H9 (cell line): ENCODE measurements at regions not wholly inside any gene's neighbourhood (a gene's known extent, or its start where the extent isn't known, plus 50 kb on each side); places are given as distances from the start of the nearest gene placed in this dataset.
"Not testable (repeated sequence)": the region's sequence is repeated elsewhere in the genome, so short reads cannot be mapped to it uniquely, and the experiment has no call there.

Experiments
- DNase-seq: peaks from one replicate; pipeline ENCODE4 v3.0.0-alpha.2; 2017
- H2AFZ ChIP-seq: one replicate; pipeline ENCODE4 v1.6.1; 2013; ENCODE audit warnings: mild to moderate bottlenecking, low read length, control low read depth, moderate library complexity
- H2AK5ac ChIP-seq: 2 replicates; pipeline ENCODE4 v1.6.1; 2013; ENCODE audit warnings: low read length, control low read depth, mixed read lengths; ENCODE audit not compliant: insufficient read length
- H2BK120ac ChIP-seq: one replicate; pipeline ENCODE4 v1.6.1; 2013; ENCODE audit warnings: low read depth, mild to moderate bottlenecking, low read length, control low read depth, inconsistent platforms; ENCODE audit not compliant: poor library complexity, severe bottlenecking
- H2BK12ac ChIP-seq: 2 replicates; pipeline ENCODE4 v1.6.1; 2013; ENCODE audit warnings: low read length, control low read depth, mixed read lengths, low read depth; ENCODE audit not compliant: insufficient read length
- H2BK15ac ChIP-seq: 2 replicates; pipeline ENCODE4 v1.6.1; 2013; ENCODE audit warnings: low read depth, low read length, control low read depth
- H2BK20ac ChIP-seq: one replicate; pipeline ENCODE4 v1.6.1; 2013; ENCODE audit warnings: low read depth, mild to moderate bottlenecking, low read length, control low read depth, inconsistent platforms; ENCODE audit not compliant: poor library complexity, severe bottlenecking
- H2BK5ac ChIP-seq: 2 replicates; pipeline ENCODE4 v1.6.1; 2013; ENCODE audit warnings: low read length, control low read depth, mixed read lengths; ENCODE audit not compliant: insufficient read length
- H3K14ac ChIP-seq: 2 replicates; pipeline ENCODE4 v1.6.1; 2013; ENCODE audit warnings: low read length, control low read depth; ENCODE audit not compliant: insufficient read depth
- H3K18ac ChIP-seq: 2 replicates; pipeline ENCODE4 v1.6.1; 2013; ENCODE audit warnings: low read depth, mild to moderate bottlenecking, mixed read lengths, low read length, control low read depth; ENCODE audit not compliant: insufficient read length
- H3K23ac ChIP-seq: 2 replicates; pipeline ENCODE4 v1.6.1; 2013; ENCODE audit warnings: low read length, control low read depth, mixed read lengths, low read depth; ENCODE audit not compliant: insufficient read length
- H3K23me2 ChIP-seq: 2 replicates; pipeline ENCODE4 v1.6.1; 2013; ENCODE audit warnings: low read depth, mild to moderate bottlenecking, mixed read lengths, low read length, control low read depth; ENCODE audit not compliant: insufficient read length, poor library complexity, severe bottlenecking
- H3K27ac ChIP-seq: 2 replicates; pipeline ENCODE4 v1.5.1; 2013; ENCODE audit warnings: low read length, control low read depth, mixed read lengths, low read depth; ENCODE audit not compliant: insufficient read length
- H3K27me3 ChIP-seq: 2 replicates; pipeline ENCODE4 v1.6.1; 2013; ENCODE audit warnings: low read length, control low read depth, inconsistent platforms; ENCODE audit not compliant: insufficient read depth
- H3K4ac ChIP-seq: 2 replicates; pipeline ENCODE4 v1.6.1; 2013; ENCODE audit warnings: low read depth, mild to moderate bottlenecking, control low read depth, inconsistent platforms, low read length, moderate library complexity
- H3K4me1 ChIP-seq: 2 replicates; pipeline ENCODE4 v1.6.1; 2013; ENCODE audit warnings: low read length, control low read depth, inconsistent platforms; ENCODE audit not compliant: insufficient read depth
- H3K4me2 ChIP-seq: 2 replicates; pipeline ENCODE4 v1.6.1; 2013; ENCODE audit warnings: low read length, control low read depth, mixed read lengths; ENCODE audit not compliant: insufficient read length, insufficient read depth
- H3K56ac ChIP-seq: 2 replicates; pipeline ENCODE4 v1.6.1; 2013; ENCODE audit warnings: low read depth, mild to moderate bottlenecking, mixed read lengths, low read length, control low read depth; ENCODE audit not compliant: insufficient read length
- H3K79me1 ChIP-seq: 2 replicates; pipeline ENCODE4 v1.6.1; 2013; ENCODE audit warnings: low read depth, mild to moderate bottlenecking, moderate library complexity, low read length, control low read depth, inconsistent platforms; ENCODE audit not compliant: insufficient read depth, poor library complexity, severe bottlenecking
- H3K79me2 ChIP-seq: 2 replicates; pipeline ENCODE4 v1.6.1; 2013; ENCODE audit warnings: low read length, control low read depth, inconsistent platforms; ENCODE audit not compliant: insufficient read depth
- H3K9ac ChIP-seq: 2 replicates; pipeline ENCODE4 v1.6.1; 2013; ENCODE audit warnings: low read length, control low read depth, mixed read lengths; ENCODE audit not compliant: insufficient read length; ENCODE audit errors: extremely low read depth
- H3K9me3 ChIP-seq: one replicate; pipeline ENCODE4 v1.6.1; 2013; ENCODE audit warnings: low read depth, low read length, inconsistent platforms; ENCODE audit not compliant: control insufficient read depth
- H3T11ph ChIP-seq: one replicate; pipeline ENCODE4 v1.6.1; 2013; ENCODE audit warnings: mild to moderate bottlenecking, low read length, control low read depth, inconsistent platforms
- H4K20me1 ChIP-seq: one replicate; pipeline ENCODE4 v1.6.1; 2013; ENCODE audit not compliant: control insufficient read depth, insufficient read length, insufficient read depth
- H4K5ac ChIP-seq: 2 replicates; pipeline ENCODE4 v1.6.1; 2013; ENCODE audit warnings: low read depth, mild to moderate bottlenecking, mixed read lengths, low read length, control low read depth; ENCODE audit not compliant: insufficient read length
- H4K8ac ChIP-seq: replicated peaks from 2 replicates; pipeline ENCODE4 v1.6.1; 2013; ENCODE audit warnings: low read length, control low read depth, mixed read lengths, low read depth; ENCODE audit not compliant: insufficient read length
- H4K91ac ChIP-seq: 2 replicates; pipeline ENCODE4 v1.6.1; 2013; ENCODE audit warnings: low read depth, mild to moderate bottlenecking, moderate library complexity, mixed read lengths, low read length, control low read depth; ENCODE audit not compliant: insufficient read length
- H3K27ac Mint-ChIP-seq, 3 experiments: 2 replicates in 2 of 3; 3 replicates in 1 of 3; pipeline ENCODE4 v1.8.0; 2020 to 2021; ENCODE audit warnings: mixed read lengths in 3 of 3, mild to moderate bottlenecking in 1 of 3, moderate library complexity in 1 of 3
- H3K27me3 Mint-ChIP-seq: 2 replicates; pipeline ENCODE4 v1.8.0; 2021; ENCODE audit warnings: low read depth, mild to moderate bottlenecking, moderate library complexity, mixed read lengths
- H3K36me3 Mint-ChIP-seq, 3 experiments: 2 replicates in 2 of 3; 3 replicates in 1 of 3; pipeline ENCODE4 v1.8.0; 2020 to 2021; ENCODE audit warnings: low read depth in 3 of 3, mixed read lengths in 3 of 3; ENCODE audit not compliant: insufficient read depth in 1 of 3
- H3K4me1 Mint-ChIP-seq, 2 experiments: 2 replicates each; pipeline ENCODE4 v1.8.0; 2020; ENCODE audit warnings: mixed read lengths in 2 of 2
- H3K4me3 Mint-ChIP-seq, 2 experiments: 2 replicates in 1 of 2; 3 replicates in 1 of 2; pipeline ENCODE4 v1.8.0; 2020 to 2021; ENCODE audit warnings: mild to moderate bottlenecking in 2 of 2, mixed read lengths in 2 of 2, moderate library complexity in 1 of 2
- H3K9me3 Mint-ChIP-seq, 2 experiments: 2 replicates in 1 of 2; 3 replicates in 1 of 2; pipeline ENCODE4 v1.8.0; 2020; ENCODE audit warnings: mild to moderate bottlenecking in 2 of 2, mixed read lengths in 2 of 2, moderate library complexity in 1 of 2
- WGBS: extraction: QIAGEN DNeasy Blood & Tissue Kit; methylation state at CpG from one replicate; pipeline ENCODE4 v1.1.7; 2013; ENCODE audit warnings: missing lambda C conversion rate, low lambda C conversion rate, mixed read lengths; ENCODE audit not compliant: insufficient read length; ENCODE audit errors: extremely low coverage; 5-methylcytosine and 5-hydroxymethylcytosine counted together
- TF ChIP-seq, protein P1 (sequence below): fragments of 200-600 bp; sonication (generic); conservative IDR thresholded peaks from 3 replicates; pipeline ENCODE4 v1.8.0; 2021; ENCODE audit warnings: antibody characterized with exemption, mild to moderate bottlenecking

DNA sequence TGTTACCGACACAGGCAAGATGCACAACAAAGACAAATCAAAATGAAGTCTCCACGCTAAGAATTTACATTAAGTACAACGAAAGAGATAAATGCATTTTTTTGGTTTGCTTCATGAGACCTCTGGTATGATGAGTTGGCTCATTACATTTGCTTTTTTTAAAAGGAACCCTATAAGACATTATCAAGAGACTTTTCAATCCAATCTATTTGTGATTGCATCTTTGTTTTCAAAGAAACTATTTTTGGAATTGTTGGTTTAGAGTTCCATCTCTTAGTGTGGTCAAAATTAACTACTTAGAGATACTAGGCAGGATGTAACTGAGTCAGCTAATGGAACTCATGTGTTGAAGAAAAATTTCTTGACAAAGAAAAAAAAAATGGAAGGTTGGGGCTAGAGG lies 200.1 kb downstream of the ZC3H11B start:
- no CpG with 5 or more reads among the region's 3 CpGs for WGBS
- H4K20me1 ChIP-seq, result no peaks in the 10 kb centered on the region
- H2BK12ac ChIP-seq, result no peak overlapping the region
- no peaks in the 10 kb centered on the region for H3K4me1 Mint-ChIP-seq
- no peak overlapping the region for H2BK5ac ChIP-seq
- no peak overlapping the region for H3K18ac ChIP-seq
- H3K23ac ChIP-seq, result no peak overlapping the region
- 0 out of 7 replicates have a peak, but pooled peaks cover 0 to 4% (median 0%) of the 10 kb centered on the region in 3 experiments for H3K36me3 Mint-ChIP-seq
- H3K79me1 ChIP-seq, result no peaks in the 10 kb centered on the region
- no peaks in the 10 kb centered on the region for H3K27me3 Mint-ChIP-seq
- H3K9me3 ChIP-seq, result no peaks in the 10 kb centered on the region
- no peak overlapping the region for H3K4ac ChIP-seq
- no peak overlapping the region for H3K4me3 Mint-ChIP-seq
- no peak overlapping the region for H3K14ac ChIP-seq
- no peak overlapping the region for H2BK20ac ChIP-seq
- no peaks in the 10 kb centered on the region for H3K79me2 ChIP-seq
- no peak overlapping the region for H3K4me2 ChIP-seq
- H3K27me3 ChIP-seq, result no peaks in the 10 kb centered on the region
- no peaks in the 10 kb centered on the region for H3K4me1 ChIP-seq
- no peak overlapping the region for H4K5ac ChIP-seq
- H4K8ac ChIP-seq, result no peak overlapping the region
- H3K9ac ChIP-seq, result no peak overlapping the region
- no peak for DNase-seq
- no peaks in the 10 kb centered on the region for H3K23me2 ChIP-seq
- no peaks in the 10 kb centered on the region; a peak in 1 of 5 replicates for H3K9me3 Mint-ChIP-seq
- H3K27ac Mint-ChIP-seq, result no peak overlapping the region; a peak in 1 of 7 replicates
- no peak overlapping the region for H3T11ph ChIP-seq
- H2BK120ac ChIP-seq, result no peak overlapping the region
- H2BK15ac ChIP-seq, result no peak overlapping the region
- no peak overlapping the region for H3K56ac ChIP-seq
- H2AFZ ChIP-seq, result no peak overlapping the region
- TF ChIP-seq, protein P1, sequence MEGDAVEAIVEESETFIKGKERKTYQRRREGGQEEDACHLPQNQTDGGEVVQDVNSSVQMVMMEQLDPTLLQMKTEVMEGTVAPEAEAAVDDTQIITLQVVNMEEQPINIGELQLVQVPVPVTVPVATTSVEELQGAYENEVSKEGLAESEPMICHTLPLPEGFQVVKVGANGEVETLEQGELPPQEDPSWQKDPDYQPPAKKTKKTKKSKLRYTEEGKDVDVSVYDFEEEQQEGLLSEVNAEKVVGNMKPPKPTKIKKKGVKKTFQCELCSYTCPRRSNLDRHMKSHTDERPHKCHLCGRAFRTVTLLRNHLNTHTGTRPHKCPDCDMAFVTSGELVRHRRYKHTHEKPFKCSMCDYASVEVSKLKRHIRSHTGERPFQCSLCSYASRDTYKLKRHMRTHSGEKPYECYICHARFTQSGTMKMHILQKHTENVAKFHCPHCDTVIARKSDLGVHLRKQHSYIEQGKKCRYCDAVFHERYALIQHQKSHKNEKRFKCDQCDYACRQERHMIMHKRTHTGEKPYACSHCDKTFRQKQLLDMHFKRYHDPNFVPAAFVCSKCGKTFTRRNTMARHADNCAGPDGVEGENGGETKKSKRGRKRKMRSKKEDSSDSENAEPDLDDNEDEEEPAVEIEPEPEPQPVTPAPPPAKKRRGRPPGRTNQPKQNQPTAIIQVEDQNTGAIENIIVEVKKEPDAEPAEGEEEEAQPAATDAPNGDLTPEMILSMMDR, result no peak
- no peak overlapping the region for H4K91ac ChIP-seq
- H2AK5ac ChIP-seq, result no peak overlapping the region
- H3K27ac ChIP-seq, result no peak overlapping the region

DNA sequence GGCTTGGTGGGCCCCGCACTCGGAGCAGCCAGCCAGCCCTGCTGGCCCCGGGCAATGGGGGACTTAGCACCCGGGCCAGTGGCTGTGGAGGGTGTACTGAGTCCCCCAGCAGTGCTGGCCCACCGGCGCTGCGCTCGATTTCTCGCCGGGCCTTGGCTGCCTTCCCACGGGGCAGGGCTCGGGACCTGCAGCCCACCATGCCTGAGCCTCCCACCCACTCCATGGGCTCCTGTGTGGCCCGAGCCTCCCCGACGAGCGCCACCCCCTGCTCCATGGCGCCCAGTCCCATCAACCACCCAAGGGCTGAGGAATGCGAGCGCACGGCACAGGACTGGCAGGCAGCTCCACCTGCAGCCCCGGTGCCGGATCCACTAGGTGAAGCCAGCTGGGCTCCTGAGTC lies 202.2 kb downstream of the ZC3H11B start:
- not testable (repeated sequence) for H3K23me2 ChIP-seq, H4K5ac ChIP-seq, H3K79me2 ChIP-seq, H4K20me1 ChIP-seq, H3K27me3 ChIP-seq, H3K9ac ChIP-seq, H3K23ac ChIP-seq, H3K18ac ChIP-seq, H2AK5ac ChIP-seq, H3K4me1 Mint-ChIP-seq, H2BK12ac ChIP-seq, H3K79me1 ChIP-seq, H3K4me1 ChIP-seq, H3K4me2 ChIP-seq, H3K4me3 Mint-ChIP-seq, H2AFZ ChIP-seq, H2BK5ac ChIP-seq, H3K27me3 Mint-ChIP-seq, H3T11ph ChIP-seq, H3K27ac Mint-ChIP-seq, H2BK15ac ChIP-seq, DNase-seq, H4K8ac ChIP-seq, H3K14ac ChIP-seq, H2BK20ac ChIP-seq, H3K36me3 Mint-ChIP-seq, H4K91ac ChIP-seq, H3K9me3 Mint-ChIP-seq, H3K4ac ChIP-seq, H3K56ac ChIP-seq, H3K9me3 ChIP-seq, H2BK120ac ChIP-seq, H3K27ac ChIP-seq
- WGBS, result no CpG with 5 or more reads among the region's 22 CpGs
